ENCODE measurements at regions not wholly inside any gene's neighbourhood (a gene's known extent, or its start where the extent isn't known, plus 50 kb on each side); places are given as distances from the start of the nearest gene placed in this dataset.
A peak's percentile ranks its signal among the peaks of the same experiment; 100 is the strongest.

- no peak for DNase-seq
Observed at GRCh38 chr13:53150568-53150967, 122.0 kb downstream of the OLFM4 start.

GRCh38 chr13:53151336-53152056 is 122.9 kb downstream of the OLFM4 start:
- DNase-seq = peak; percentile 29

- DNase-seq = no peak
Observed at GRCh38 chr13:53152057-53152421, 123.4 kb downstream of the OLFM4 start.

GRCh38 chr13:53158201-53158600 is 129.6 kb downstream of the OLFM4 start:
- DNase-seq = no peak

GRCh38 chr13:53159431-53159830 is 130.8 kb downstream of the OLFM4 start:
- no peak for DNase-seq

- no peak for DNase-seq
Observed at GRCh38 chr13:53160211-53160610, 131.6 kb downstream of the OLFM4 start.

GRCh38 chr13:53161251-53161650 is 132.6 kb downstream of the OLFM4 start:
- no peak for DNase-seq

- DNase-seq = no peak
Observed at GRCh38 chr13:53165261-53165660, 136.6 kb downstream of the OLFM4 start.

GRCh38 chr13:53167561-53167960 is 138.9 kb downstream of the OLFM4 start:
- DNase-seq = no peak

- DNase-seq = no peak
Observed at GRCh38 chr13:53170910-53171309, 142.3 kb downstream of the OLFM4 start.

GRCh38 chr13:53174545-53174944 is 145.9 kb downstream of the OLFM4 start:
- DNase-seq = no peak

- DNase-seq = no peak
Observed at GRCh38 chr13:53180684-53181083, 152.1 kb downstream of the OLFM4 start.

- DNase-seq = no peak
Observed at GRCh38 chr13:53182724-53183123, 154.1 kb downstream of the OLFM4 start.

GRCh38 chr13:53188120-53188519 is 159.5 kb downstream of the OLFM4 start:
- DNase-seq = no peak

- DNase-seq = no peak
Observed at GRCh38 chr13:53189162-53189561, 160.5 kb downstream of the OLFM4 start.

GRCh38 chr13:53191091-53191490 is 162.5 kb downstream of the OLFM4 start:
- no peak for DNase-seq

GRCh38 chr13:53197424-53197823 is 168.8 kb downstream of the OLFM4 start:
- no peak for DNase-seq

GRCh38 chr13:53198017-53198416 is 169.4 kb downstream of the OLFM4 start:
- no peak for DNase-seq

GRCh38 chr13:53198736-53199135 is 170.1 kb downstream of the OLFM4 start:
- no peak for DNase-seq

- no peak for DNase-seq
Observed at GRCh38 chr13:53200075-53200474, 171.5 kb downstream of the OLFM4 start.

GRCh38 chr13:53200498-53201453 is 172.2 kb downstream of the OLFM4 start:
- no peak for DNase-seq

GRCh38 chr13:53201454-53202225 is 173.0 kb downstream of the OLFM4 start:
- no peak for DNase-seq

- DNase-seq = no peak
Observed at GRCh38 chr13:53204598-53204997, 176.0 kb downstream of the OLFM4 start.
